ENCODE measurements at regions not wholly inside any gene's neighbourhood (a gene's known extent, or its start where the extent isn't known, plus 50 kb on each side); places are given as distances from the start of the nearest gene placed in this dataset.
"Not testable (repeated sequence)": the region's sequence is repeated elsewhere in the genome, so short reads cannot be mapped to it uniquely, and the experiment has no call there.

- DNase-seq (ENCODE audit: low spot score) = peak; percentile 20
Measured at GRCh38 chr4:79662651-79663050, 254.6 kb upstream of the GK2 start.

- no peak for DNase-seq (ENCODE audit: low spot score)
Measured at GRCh38 chr4:79661196-79661595, 253.2 kb upstream of the GK2 start.

- not testable (repeated sequence) for DNase-seq (ENCODE audit: low spot score)
Measured at GRCh38 chr4:79659308-79659870, 251.4 kb upstream of the GK2 start.

GRCh38 chr4:79657379-79657778 is 249.4 kb upstream of the GK2 start:
- no peak for DNase-seq (ENCODE audit: low spot score)

GRCh38 chr4:79653871-79654270 is 245.8 kb upstream of the GK2 start:
- no peak for DNase-seq (ENCODE audit: low spot score)

- DNase-seq (ENCODE audit: low spot score) = no peak
Measured at GRCh38 chr4:79652738-79653137, 244.7 kb upstream of the GK2 start.

- no peak for DNase-seq (ENCODE audit: low spot score)
Measured at GRCh38 chr4:79652232-79652631, 244.2 kb upstream of the GK2 start.

GRCh38 chr4:79651456-79651855 is 243.4 kb upstream of the GK2 start:
- peak; percentile 38 for DNase-seq (ENCODE audit: low spot score)

- DNase-seq (ENCODE audit: low spot score) = peak; percentile 33
Measured at GRCh38 chr4:79650794-79651431, 242.9 kb upstream of the GK2 start.

- no peak for DNase-seq (ENCODE audit: low spot score)
Measured at GRCh38 chr4:79650217-79650616, 242.2 kb upstream of the GK2 start.

GRCh38 chr4:79645942-79646341 is 237.9 kb upstream of the GK2 start:
- DNase-seq (ENCODE audit: low spot score) = no peak

- no peak for DNase-seq (ENCODE audit: low spot score)
Measured at GRCh38 chr4:79638735-79639134, 230.7 kb upstream of the GK2 start.

GRCh38 chr4:79636991-79637390 is 229.0 kb upstream of the GK2 start:
- DNase-seq (ENCODE audit: low spot score) = no peak

- DNase-seq (ENCODE audit: low spot score) = no peak
Measured at GRCh38 chr4:79634111-79634510, 226.1 kb upstream of the GK2 start.

- no peak for DNase-seq (ENCODE audit: low spot score)
Measured at GRCh38 chr4:79632114-79632513, 224.1 kb upstream of the GK2 start.

- no peak for DNase-seq (ENCODE audit: low spot score)
Measured at GRCh38 chr4:79626611-79627010, 218.6 kb upstream of the GK2 start.

- DNase-seq (ENCODE audit: low spot score) = no peak
Measured at GRCh38 chr4:79626101-79626500, 218.1 kb upstream of the GK2 start.

- no peak for DNase-seq (ENCODE audit: low spot score)
Measured at GRCh38 chr4:79625361-79625760, 217.3 kb upstream of the GK2 start.

GRCh38 chr4:79623021-79623870 is 215.2 kb upstream of the GK2 start:
- no peak for DNase-seq (ENCODE audit: low spot score)

GRCh38 chr4:79621061-79621460 is 213.0 kb upstream of the GK2 start:
- no peak for DNase-seq (ENCODE audit: low spot score)

- no peak for DNase-seq (ENCODE audit: low spot score)
Measured at GRCh38 chr4:79620617-79621016, 212.6 kb upstream of the GK2 start.

- DNase-seq (ENCODE audit: low spot score) = no peak
Measured at GRCh38 chr4:79613269-79613935, 205.4 kb upstream of the GK2 start.

GRCh38 chr4:79611026-79611425 is 203.0 kb upstream of the GK2 start:
- DNase-seq (ENCODE audit: low spot score) = no peak
